B cell (primary cell): ENCODE measurements at regions not wholly inside any gene's neighbourhood (a gene's known extent, or its start where the extent isn't known, plus 50 kb on each side); places are given as distances from the start of the nearest gene placed in this dataset.

ENCODE experiments used
- EZH2 ChIP-seq: IDR thresholded peaks from 2 replicates; pipeline ENCODE4 v1.6.1; 2012; ENCODE audit warnings: borderline replicate concordance, low read depth, mild to moderate bottlenecking, moderate library complexity, low read length; ENCODE audit not compliant: insufficient read depth, poor library complexity, severe bottlenecking
- TF ChIP-seq, protein P1 (sequence below): fragments of 200-600 bp; IDR thresholded peaks from one replicate; pipeline ENCODE4 v1.8.0; 2022; ENCODE audit warnings: antibody characterized with exemption, mild to moderate bottlenecking

DNA sequence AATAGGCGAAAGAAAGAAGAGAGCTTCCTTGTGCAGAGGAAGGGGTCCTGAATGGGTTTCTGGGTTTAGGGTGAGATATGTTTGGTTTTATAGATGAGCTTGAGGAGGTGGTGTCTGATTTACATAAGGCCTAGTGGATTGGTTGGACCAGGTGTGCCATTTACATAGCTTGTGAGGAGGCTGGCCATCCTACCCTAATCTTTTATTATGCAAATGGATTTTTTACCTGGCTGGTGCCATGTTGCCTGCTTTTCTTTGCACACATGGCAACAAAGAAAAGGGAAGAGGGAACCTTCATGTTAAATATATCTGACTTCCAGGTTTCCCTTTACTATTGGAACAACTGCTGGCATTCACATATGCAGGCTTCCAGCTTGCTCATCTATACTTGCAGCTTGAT is 585.3 kb downstream of the PTPRU start:
- TF ChIP-seq, protein P1, sequence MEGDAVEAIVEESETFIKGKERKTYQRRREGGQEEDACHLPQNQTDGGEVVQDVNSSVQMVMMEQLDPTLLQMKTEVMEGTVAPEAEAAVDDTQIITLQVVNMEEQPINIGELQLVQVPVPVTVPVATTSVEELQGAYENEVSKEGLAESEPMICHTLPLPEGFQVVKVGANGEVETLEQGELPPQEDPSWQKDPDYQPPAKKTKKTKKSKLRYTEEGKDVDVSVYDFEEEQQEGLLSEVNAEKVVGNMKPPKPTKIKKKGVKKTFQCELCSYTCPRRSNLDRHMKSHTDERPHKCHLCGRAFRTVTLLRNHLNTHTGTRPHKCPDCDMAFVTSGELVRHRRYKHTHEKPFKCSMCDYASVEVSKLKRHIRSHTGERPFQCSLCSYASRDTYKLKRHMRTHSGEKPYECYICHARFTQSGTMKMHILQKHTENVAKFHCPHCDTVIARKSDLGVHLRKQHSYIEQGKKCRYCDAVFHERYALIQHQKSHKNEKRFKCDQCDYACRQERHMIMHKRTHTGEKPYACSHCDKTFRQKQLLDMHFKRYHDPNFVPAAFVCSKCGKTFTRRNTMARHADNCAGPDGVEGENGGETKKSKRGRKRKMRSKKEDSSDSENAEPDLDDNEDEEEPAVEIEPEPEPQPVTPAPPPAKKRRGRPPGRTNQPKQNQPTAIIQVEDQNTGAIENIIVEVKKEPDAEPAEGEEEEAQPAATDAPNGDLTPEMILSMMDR = no peak
- no peak for TF ChIP-seq EZH2
